ENCODE measurements at regions not wholly inside any gene's neighbourhood (a gene's known extent, or its start where the extent isn't known, plus 50 kb on each side); places are given as distances from the start of the nearest gene placed in this dataset.

DNA sequence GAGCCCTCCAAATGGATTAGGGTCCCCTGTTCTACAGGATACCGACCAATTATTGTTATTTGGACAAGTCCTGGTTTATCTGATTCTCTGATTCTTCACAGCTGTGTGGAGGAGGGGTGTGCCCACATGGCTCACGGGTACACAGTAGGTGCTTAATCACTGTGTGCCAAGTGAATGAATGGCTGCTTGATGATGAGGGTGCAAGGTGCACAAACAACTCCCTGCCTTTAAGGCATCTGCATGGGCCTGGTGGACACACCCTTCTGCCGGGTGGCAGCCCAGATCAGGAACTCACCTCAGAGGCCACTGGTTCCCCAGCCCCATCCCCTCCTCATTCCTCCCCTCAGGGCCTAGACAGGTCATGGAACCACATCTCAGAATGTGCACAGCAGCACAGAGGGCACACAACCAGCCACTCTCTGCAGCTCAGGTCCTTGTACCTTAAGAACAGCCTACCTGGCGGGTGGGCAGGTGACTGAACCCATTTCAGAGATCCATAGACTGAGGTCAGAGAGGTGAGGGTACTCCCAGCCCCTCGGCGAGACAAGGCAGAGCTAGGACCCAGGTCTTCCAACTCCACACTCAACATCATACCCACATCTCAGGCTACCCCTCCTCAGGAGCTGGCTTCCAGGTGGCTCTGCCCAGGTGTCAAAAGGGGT lies 50.3 kb downstream of the SHANK2 start:
- Histone ChIP-seq H3K27me3 (ENCODE audit: low read length) (no peaks in the 10 kb centered on the region), H3K4me3 (ENCODE audit: insufficient read depth, low read length, poor library complexity, severe bottlenecking) (no peak overlapping the region), H3F3A (ENCODE audit: insufficient read depth) (no peaks in the 10 kb centered on the region), H3K9me2 (replicated peaks; ENCODE audit: insufficient read depth, low read length) (no peaks in the 10 kb centered on the region), H4K20me1 (ENCODE audit: low read depth, low read length) (no peaks in the 10 kb centered on the region), H3K4me2 (ENCODE audit: low read depth, low read length, poor library complexity, severe bottlenecking) (no peak overlapping the region), H3K9ac (ENCODE audit: low read length) (no peak overlapping the region), H3K36me3 (ENCODE audit: low read length) (no peaks in the 10 kb centered on the region), H3K79me2 (ENCODE audit: insufficient read depth, low read length) (no peaks in the 10 kb centered on the region), H2AFZ (ENCODE audit: low read depth, low read length, severe bottlenecking) (no peak overlapping the region), H3K27ac (ENCODE audit: low read depth, low read length) (no peak overlapping the region), H3K9me3 (ENCODE audit: insufficient read depth, low read length) (no peaks in the 10 kb centered on the region)
- TF ChIP-seq EZH2phosphoT487 (conservative IDR thresholded peaks at IDR 0.05; ENCODE audit: low read length), result no peak
- TF ChIP-seq, protein P1, sequence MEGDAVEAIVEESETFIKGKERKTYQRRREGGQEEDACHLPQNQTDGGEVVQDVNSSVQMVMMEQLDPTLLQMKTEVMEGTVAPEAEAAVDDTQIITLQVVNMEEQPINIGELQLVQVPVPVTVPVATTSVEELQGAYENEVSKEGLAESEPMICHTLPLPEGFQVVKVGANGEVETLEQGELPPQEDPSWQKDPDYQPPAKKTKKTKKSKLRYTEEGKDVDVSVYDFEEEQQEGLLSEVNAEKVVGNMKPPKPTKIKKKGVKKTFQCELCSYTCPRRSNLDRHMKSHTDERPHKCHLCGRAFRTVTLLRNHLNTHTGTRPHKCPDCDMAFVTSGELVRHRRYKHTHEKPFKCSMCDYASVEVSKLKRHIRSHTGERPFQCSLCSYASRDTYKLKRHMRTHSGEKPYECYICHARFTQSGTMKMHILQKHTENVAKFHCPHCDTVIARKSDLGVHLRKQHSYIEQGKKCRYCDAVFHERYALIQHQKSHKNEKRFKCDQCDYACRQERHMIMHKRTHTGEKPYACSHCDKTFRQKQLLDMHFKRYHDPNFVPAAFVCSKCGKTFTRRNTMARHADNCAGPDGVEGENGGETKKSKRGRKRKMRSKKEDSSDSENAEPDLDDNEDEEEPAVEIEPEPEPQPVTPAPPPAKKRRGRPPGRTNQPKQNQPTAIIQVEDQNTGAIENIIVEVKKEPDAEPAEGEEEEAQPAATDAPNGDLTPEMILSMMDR (IDR thresholded peaks at IDR 0.05; ENCODE audit: insufficient read depth, low read length, poor library complexity, severe bottlenecking), result no peak

DNA sequence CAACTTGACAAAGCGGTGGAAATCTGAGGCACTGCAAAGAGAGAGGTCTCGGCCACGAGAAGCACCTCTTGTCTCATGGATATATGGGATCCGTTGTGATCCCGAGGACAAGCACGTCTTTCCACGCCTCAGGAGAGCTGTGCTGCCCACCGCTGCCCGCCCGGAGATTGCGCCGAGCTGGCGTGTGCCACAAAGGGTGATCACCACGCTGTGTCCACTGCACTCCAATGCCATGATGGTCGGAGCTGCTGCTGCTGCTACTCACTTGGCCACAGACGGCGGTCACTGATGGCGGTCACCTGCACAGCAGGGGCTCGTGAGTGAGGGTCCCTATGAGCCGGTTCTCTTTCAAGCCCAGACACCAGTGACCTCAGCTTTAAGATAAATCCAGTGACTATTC lies 51.1 kb downstream of the SHANK2 start:
- Histone ChIP-seq H3K9ac (ENCODE audit: low read length) (no peak overlapping the region; the same call in 1 of the 2 replicates), H3K9me3 (ENCODE audit: insufficient read depth, low read length) (no peaks in the 10 kb centered on the region), H3K4me2 (ENCODE audit: low read depth, low read length, poor library complexity, severe bottlenecking) (peak overlapping the region; percentile 35), H2AFZ (ENCODE audit: low read depth, low read length, severe bottlenecking) (no peak overlapping the region), H3K79me2 (ENCODE audit: insufficient read depth, low read length) (no peaks in the 10 kb centered on the region), H3K27ac (ENCODE audit: low read depth, low read length) (peak overlapping the region; percentile 32; the same call in 1 of the 2 replicates), H4K20me1 (ENCODE audit: low read depth, low read length) (no peaks in the 10 kb centered on the region), H3K4me3 (ENCODE audit: insufficient read depth, low read length, poor library complexity, severe bottlenecking) (no peak overlapping the region), H3K27me3 (ENCODE audit: low read length) (no peaks in the 10 kb centered on the region), H3K9me2 (replicated peaks; ENCODE audit: insufficient read depth, low read length) (no peaks in the 10 kb centered on the region), H3K36me3 (ENCODE audit: low read length) (no peaks in the 10 kb centered on the region), H3F3A (ENCODE audit: insufficient read depth) (no peaks in the 10 kb centered on the region)
- TF ChIP-seq, protein P1 (IDR thresholded peaks at IDR 0.05; ENCODE audit: insufficient read depth, low read length, poor library complexity, severe bottlenecking), result no peak
- TF ChIP-seq EZH2phosphoT487 (conservative IDR thresholded peaks at IDR 0.05; ENCODE audit: low read length), result no peak

DNA sequence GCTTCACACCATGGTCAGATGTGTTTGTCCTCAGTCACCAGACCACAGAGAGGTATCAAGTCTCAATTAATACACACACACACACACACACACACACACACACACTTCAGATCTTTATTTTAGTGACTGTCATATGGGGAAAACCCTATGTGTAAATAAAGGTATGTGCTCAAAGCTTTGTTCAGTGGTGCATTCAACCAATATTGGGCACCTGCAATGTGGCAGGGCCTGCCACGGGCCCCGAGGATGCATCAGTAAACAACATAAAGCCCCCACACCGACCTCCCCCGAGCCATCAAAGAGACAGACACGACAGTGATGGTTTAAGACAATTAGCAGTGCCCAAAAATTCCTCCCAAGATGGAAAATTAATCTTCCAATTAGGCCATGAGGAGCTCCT lies 51.6 kb downstream of the SHANK2 start:
- H3K4me3 ChIP-seq (ENCODE audit: insufficient read depth, low read length, poor library complexity, severe bottlenecking), result no peak overlapping the region
- no peak overlapping the region for H2AFZ ChIP-seq (ENCODE audit: low read depth, low read length, severe bottlenecking)
- H3K36me3 ChIP-seq (ENCODE audit: low read length), result no peaks in the 10 kb centered on the region
- no peak overlapping the region for H3K9ac ChIP-seq (ENCODE audit: low read length)
- peak overlapping the region; percentile 55 for H3K27ac ChIP-seq (ENCODE audit: low read depth, low read length)
- H3K27me3 ChIP-seq (ENCODE audit: low read length), result no peaks in the 10 kb centered on the region
- no peaks in the 10 kb centered on the region for H3K79me2 ChIP-seq (ENCODE audit: insufficient read depth, low read length)
- TF ChIP-seq, protein P1 (IDR thresholded peaks at IDR 0.05; ENCODE audit: insufficient read depth, low read length, poor library complexity, severe bottlenecking), result no peak
- no peak for TF ChIP-seq EZH2phosphoT487 (conservative IDR thresholded peaks at IDR 0.05; ENCODE audit: low read length)
- H3K4me2 ChIP-seq (ENCODE audit: low read depth, low read length, poor library complexity, severe bottlenecking), result peak overlapping the region; percentile 35
- no peaks in the 10 kb centered on the region for H3K9me3 ChIP-seq (ENCODE audit: insufficient read depth, low read length)
- H3F3A ChIP-seq (ENCODE audit: insufficient read depth), result no peaks in the 10 kb centered on the region
- H3K9me2 ChIP-seq (replicated peaks; ENCODE audit: insufficient read depth, low read length), result no peaks in the 10 kb centered on the region
- no peaks in the 10 kb centered on the region for H4K20me1 ChIP-seq (ENCODE audit: low read depth, low read length)
